Fibroblast of the conjunctiva (primary cell): ENCODE measurements at regions not wholly inside any gene's neighbourhood (a gene's known extent, or its start where the extent isn't known, plus 50 kb on each side); places are given as distances from the start of the nearest gene placed in this dataset.
"Not testable (repeated sequence)": the region's sequence is repeated elsewhere in the genome, so short reads cannot be mapped to it uniquely, and the experiment has no call there.

Experiments used
- DNase-seq: peaks from one replicate; pipeline ENCODE4 v3.0.0-alpha.2; 2010; ENCODE audit warnings: low read depth

- DNase-seq = not testable (repeated sequence)
Observed at GRCh38 chrX:84858771-84859170, 144.9 kb upstream of the APOOL start.

- DNase-seq = peak; percentile 28
Observed at GRCh38 chrX:84865113-84865512, 138.6 kb upstream of the APOOL start.

- DNase-seq = not testable (repeated sequence)
Observed at GRCh38 chrX:84870281-84870680, 133.4 kb upstream of the APOOL start.

- not testable (repeated sequence) for DNase-seq
Observed at GRCh38 chrX:84872160-84872771, 131.4 kb upstream of the APOOL start.

GRCh38 chrX:84873176-84873575 lies 130.5 kb upstream of the APOOL start:
- no peak for DNase-seq

- DNase-seq = no peak
Observed at GRCh38 chrX:84876876-84877275, 126.8 kb upstream of the APOOL start.

- DNase-seq = no peak
Observed at GRCh38 chrX:84893897-84894296, 109.8 kb upstream of the APOOL start.

GRCh38 chrX:84907324-84907968 lies 96.2 kb upstream of the APOOL start:
- DNase-seq = peak; percentile 20

GRCh38 chrX:84909151-84909550 lies 94.5 kb upstream of the APOOL start:
- DNase-seq = no peak

GRCh38 chrX:84924624-84925023 lies 79.1 kb upstream of the APOOL start:
- DNase-seq = no peak

- DNase-seq = no peak
Observed at GRCh38 chrX:84932814-84933213, 70.9 kb upstream of the APOOL start.

GRCh38 chrX:84933956-84934556 lies 69.6 kb upstream of the APOOL start:
- DNase-seq = no peak
